GM12878 (cell line): ENCODE measurements at regions not wholly inside any gene's neighbourhood (a gene's known extent, or its start where the extent isn't known, plus 50 kb on each side); places are given as distances from the start of the nearest gene placed in this dataset.

Source experiments
- ATAC-seq: fragments of 200-7000 bp; cut with Tn5 transposase; 3 replicates; pipeline ENCODE4 v1.9.1; 2020; ENCODE audit warnings: mild to moderate bottlenecking, moderate library complexity
- BruUV-seq: library from RNA; stranded (reverse); fragments of 400-500 nt; replicated peaks from 2 replicates; lab custom pipeline; 2021; lab: Mats Ljungman, UMichigan
- CTCF ChIA-PET: fragments of 300-600 bp; sonication (Branson Sonifier 250); formaldehyde crosslinking; extraction: SDS; loops from one replicate; lab custom pipeline; 2021; ENCODE audit warnings: inconsistent platforms; lab: Yijun Ruan, JAX
- POLR2A ChIA-PET: fragments of 350-600 bp; formaldehyde crosslinking; extraction: SDS; loops from one replicate; lab custom pipeline; 2021; ENCODE audit warnings: inconsistent platforms; lab: Charles Lee
- RAD21 ChIA-PET: fragments of 300-600 bp; sonication (Branson Sonifier 250); formaldehyde crosslinking; loops from one replicate; lab custom pipeline; 2023; ENCODE audit warnings: antibody characterized with exemption; ENCODE audit not compliant: unreplicated experiment; lab: Charles Lee
- SMC1A ChIA-PET: fragments of 300-600 bp; sonication (Branson Sonifier 250); formaldehyde crosslinking; loops from one replicate; lab custom pipeline; 2023; ENCODE audit not compliant: unreplicated experiment, uncharacterized antibody; lab: Charles Lee
- DNase-seq: peaks from one replicate; pipeline ENCODE4 v3.0.0-alpha.2; 2011; ENCODE audit warnings: low read depth, low spot score
- FAIRE-seq: peaks from 3 replicates; lab custom pipeline; 2011; peaks lifted over from hg19 to GRCh38; lab: Jason Lieb, UNC
- H2AFZ ChIP-seq: 2 replicates; pipeline ENCODE4 v1.6.0; 2011; ENCODE audit warnings: low read depth, low read length, control low read depth; ENCODE audit not compliant: control insufficient read depth
- H3K27ac ChIP-seq: 2 replicates; pipeline ENCODE4 v1.5.1; 2011; ENCODE audit warnings: control low read depth; ENCODE audit not compliant: control insufficient read depth, insufficient read depth
- H3K27me3 ChIP-seq, 2 experiments: replicated peaks in 1 of 2; 2 replicates each; pipeline versions ENCODE4 v1.6.0 to v1.6.1; 2011; ENCODE audit warnings: low read length in 1 of 2; ENCODE audit not compliant: control insufficient read depth in 2 of 2, insufficient read depth in 2 of 2
- H3K36me3 ChIP-seq, 2 experiments: 2 replicates each; pipeline ENCODE4 v1.5.1; 2011; ENCODE audit warnings: low read length in 1 of 2; ENCODE audit not compliant: control insufficient read depth in 2 of 2, insufficient read depth in 2 of 2
- H3K4me1 ChIP-seq: 2 replicates; pipeline ENCODE4 v1.6.1; 2011; ENCODE audit warnings: mild to moderate bottlenecking, low read length, moderate library complexity, mixed read lengths; ENCODE audit not compliant: control insufficient read depth, insufficient read depth
- H3K4me2 ChIP-seq: 2 replicates; pipeline ENCODE4 v1.6.0; 2011; ENCODE audit warnings: control low read depth; ENCODE audit not compliant: control insufficient read depth, insufficient read depth
- H3K4me3 ChIP-seq: fragments of 200-600 bp; sonication (generic); 2 replicates; pipeline ENCODE4 v1.5.1; 2016
- H3K79me2 ChIP-seq: 2 replicates; pipeline ENCODE4 v1.6.0; 2011; ENCODE audit warnings: low read length; ENCODE audit not compliant: control insufficient read depth, insufficient read depth
- H3K9ac ChIP-seq: 2 replicates; pipeline ENCODE4 v1.8.0; 2011; ENCODE audit warnings: low read length, control low read depth, mixed read lengths; ENCODE audit not compliant: control insufficient read depth, insufficient read depth
- H3K9me3 ChIP-seq: replicated peaks from 3 replicates; pipeline ENCODE4 v1.5.1; 2011; ENCODE audit warnings: mild to moderate bottlenecking, low read length; ENCODE audit not compliant: control insufficient read depth, insufficient read depth
- H4K20me1 ChIP-seq: 2 replicates; pipeline ENCODE4 v1.6.0; 2011; ENCODE audit not compliant: control insufficient read depth, insufficient read depth
- ASH2L ChIP-seq: fragments of 300-600, 200-600 bp; sonication (generic); IDR thresholded peaks from 2 replicates; pipeline ENCODE4 v1.6.1; 2017; ENCODE audit warnings: low read depth, mild to moderate bottlenecking, borderline replicate concordance
- BRCA1 ChIP-seq: IDR thresholded peaks from 2 replicates; pipeline ENCODE4 v1.6.1; 2011; ENCODE audit warnings: low read depth, low read length, improper control_type of control experiment
- FOS ChIP-seq: IDR thresholded peaks from 3 replicates; pipeline ENCODE4 v1.6.1; 2011; ENCODE audit warnings: borderline replicate concordance; ENCODE audit not compliant: insufficient read length; ENCODE audit errors: extremely low read depth
- IKZF1 ChIP-seq: fragments of 450-650 bp; conservative IDR thresholded peaks from 2 replicates; pipeline ENCODE4 v1.6.1; 2017; ENCODE audit warnings: antibody characterized with exemption, mild to moderate bottlenecking
- LARP7 ChIP-seq: fragments of 450-650 bp; IDR thresholded peaks from 2 replicates; pipeline ENCODE4 v1.6.1; 2017; ENCODE audit warnings: mild to moderate bottlenecking
- POLR2A ChIP-seq: IDR thresholded peaks from 2 replicates; pipeline ENCODE4 v1.6.1; 2011; ENCODE audit warnings: low read depth, mild to moderate bottlenecking, low read length
- RAD51 ChIP-seq: fragments of 450-650 bp; IDR thresholded peaks from 2 replicates; pipeline ENCODE4 v1.6.1; 2016; ENCODE audit warnings: moderate library complexity, mild to moderate bottlenecking, inconsistent platforms
- RELA ChIP-seq: fragments of 450-650 bp; IDR thresholded peaks from 2 replicates; pipeline ENCODE4 v1.8.0; 2014; ENCODE audit warnings: borderline replicate concordance; ENCODE audit not compliant: partially characterized antibody
- SIX5 ChIP-seq: IDR thresholded peaks from 2 replicates; pipeline ENCODE4 v1.6.1; 2011; ENCODE audit warnings: mild to moderate bottlenecking, low read depth, low read length, moderate library complexity; ENCODE audit not compliant: severe bottlenecking
- SUZ12 ChIP-seq: fragments of 200-600 bp; sonication (generic); IDR thresholded peaks from one replicate; pipeline ENCODE4 v1.6.1; 2018; ENCODE audit warnings: antibody characterized with exemption, mild to moderate bottlenecking; ENCODE audit not compliant: unreplicated experiment
- TBL1XR1 ChIP-seq: IDR thresholded peaks from 2 replicates; pipeline ENCODE4 v1.6.1; 2012; ENCODE audit warnings: low read depth, low read length, improper control_type of control experiment
- TCF7 ChIP-seq: IDR thresholded peaks from 2 replicates; pipeline ENCODE4 v1.6.1; 2014; ENCODE audit warnings: antibody characterized with exemption, borderline replicate concordance
- WGBS: methylation state at CpG from one replicate; pipeline ENCODE4 v1.1.6; 2016; ENCODE audit warnings: low lambda C conversion rate; ENCODE audit not compliant: insufficient replicate concordance, insufficient coverage; ENCODE audit errors: missing lambda C conversion rate; 5-methylcytosine and 5-hydroxymethylcytosine counted together
- in situ Hi-C: fragments of 300-500 bp; cut with MboI; formaldehyde crosslinking; loops from 9 replicates; pipeline ENCODE4 v1.14.3; 2018; ENCODE audit warnings: mixed read lengths
- intact Hi-C: fragments of 100-400 bp; cut with micrococcal nuclease; formaldehyde crosslinking; loops from one replicate; pipeline ENCODE4 v1.14.2; 2022; ENCODE audit not compliant: unreplicated experiment
- TF ChIP-seq, protein P1 (sequence below): fragments of 150-350 bp; IDR thresholded peaks from 2 replicates; pipeline ENCODE4 v1.6.1; 2016; ENCODE audit warnings: low read depth, low read length
- TF ChIP-seq, protein P2 (sequence below): fragments of 450-650 bp; formaldehyde crosslinking; IDR thresholded peaks from 2 replicates; pipeline ENCODE4 v1.4.0; 2022; ENCODE audit warnings: mild to moderate bottlenecking, moderate library complexity
- TF ChIP-seq, protein P3 (sequence below): IDR thresholded peaks from 2 replicates; pipeline ENCODE4 v1.6.1; 2012; ENCODE audit warnings: low read depth, low read length, improper control_type of control experiment
- TF ChIP-seq, protein P4 (sequence below): IDR thresholded peaks from 2 replicates; pipeline ENCODE4 v1.6.1; 2012; ENCODE audit warnings: low read length, inconsistent platforms

DNA sequence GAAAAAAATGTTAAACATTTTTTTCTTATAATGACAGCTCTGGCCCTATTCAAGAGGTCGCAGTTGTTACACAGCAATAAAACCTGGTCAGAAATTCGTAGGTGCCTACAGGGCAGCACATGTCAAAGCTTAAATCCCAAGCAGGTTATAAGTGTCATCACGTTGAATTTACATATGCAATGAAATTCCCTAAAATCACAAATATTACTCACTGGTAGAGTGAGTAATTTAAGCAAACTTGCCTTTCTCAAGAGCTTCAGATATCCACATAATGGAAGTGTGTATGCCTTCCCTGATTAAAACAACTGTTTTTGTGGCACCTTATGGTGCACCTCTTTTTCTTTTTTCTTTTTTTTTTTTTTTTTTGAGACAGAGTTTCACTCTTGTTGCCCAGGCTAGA lies 90.7 kb upstream of the FNDC3B start:
- ChIA-PET RAD21 (interaction anchor here (0.7 kb wide), 2 partner anchors 12 to 740 kb away, joined by 3 to 4 read pairs; no protein-coding TSS in a partner anchor), CTCF (no interaction called here), SMC1A (interaction anchor here (1.0 kb wide), 1 partner anchor 16 kb away, joined by 3 read pairs; no protein-coding TSS in a partner anchor), POLR2A (interaction anchor here (0.7 to 0.9 kb wide), 3 partner anchors 69 to 276 kb away, joined by 3 to 4 read pairs (median 3); no protein-coding TSS in a partner anchor)
- Histone ChIP-seq H3K4me3 (no peak overlapping the region), H3K36me3 (no peaks in the 10 kb centered on the region), H4K20me1 (no peaks in the 10 kb centered on the region), H3K9me3 (no peaks in the 10 kb centered on the region), H3K9ac (no peak overlapping the region), H3K4me2 (no peak overlapping the region), H3K4me1 (no peaks in the 10 kb centered on the region), H3K27me3 (no peaks in the 10 kb centered on the region), H3K27ac (no peak overlapping the region), H2AFZ (no peak overlapping the region), H3K79me2 (no peaks in the 10 kb centered on the region)
- DNase-seq = no peak
- ATAC-seq = no peak
- TF ChIP-seq, protein P1, sequence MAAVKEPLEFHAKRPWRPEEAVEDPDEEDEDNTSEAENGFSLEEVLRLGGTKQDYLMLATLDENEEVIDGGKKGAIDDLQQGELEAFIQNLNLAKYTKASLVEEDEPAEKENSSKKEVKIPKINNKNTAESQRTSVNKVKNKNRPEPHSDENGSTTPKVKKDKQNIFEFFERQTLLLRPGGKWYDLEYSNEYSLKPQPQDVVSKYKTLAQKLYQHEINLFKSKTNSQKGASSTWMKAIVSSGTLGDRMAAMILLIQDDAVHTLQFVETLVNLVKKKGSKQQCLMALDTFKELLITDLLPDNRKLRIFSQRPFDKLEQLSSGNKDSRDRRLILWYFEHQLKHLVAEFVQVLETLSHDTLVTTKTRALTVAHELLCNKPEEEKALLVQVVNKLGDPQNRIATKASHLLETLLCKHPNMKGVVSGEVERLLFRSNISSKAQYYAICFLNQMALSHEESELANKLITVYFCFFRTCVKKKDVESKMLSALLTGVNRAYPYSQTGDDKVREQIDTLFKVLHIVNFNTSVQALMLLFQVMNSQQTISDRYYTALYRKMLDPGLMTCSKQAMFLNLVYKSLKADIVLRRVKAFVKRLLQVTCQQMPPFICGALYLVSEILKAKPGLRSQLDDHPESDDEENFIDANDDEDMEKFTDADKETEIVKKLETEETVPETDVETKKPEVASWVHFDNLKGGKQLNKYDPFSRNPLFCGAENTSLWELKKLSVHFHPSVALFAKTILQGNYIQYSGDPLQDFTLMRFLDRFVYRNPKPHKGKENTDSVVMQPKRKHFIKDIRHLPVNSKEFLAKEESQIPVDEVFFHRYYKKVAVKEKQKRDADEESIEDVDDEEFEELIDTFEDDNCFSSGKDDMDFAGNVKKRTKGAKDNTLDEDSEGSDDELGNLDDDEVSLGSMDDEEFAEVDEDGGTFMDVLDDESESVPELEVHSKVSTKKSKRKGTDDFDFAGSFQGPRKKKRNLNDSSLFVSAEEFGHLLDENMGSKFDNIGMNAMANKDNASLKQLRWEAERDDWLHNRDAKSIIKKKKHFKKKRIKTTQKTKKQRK = no peak
- no peak for TF ChIP-seq TCF7
- no peak for TF ChIP-seq LARP7
- TF ChIP-seq RAD51 = no peak
- no peak for TF ChIP-seq BRCA1
- no peak for TF ChIP-seq POLR2A
- TF ChIP-seq SUZ12 = no peak
- TF ChIP-seq IKZF1 = no peak
- TF ChIP-seq, protein P2, sequence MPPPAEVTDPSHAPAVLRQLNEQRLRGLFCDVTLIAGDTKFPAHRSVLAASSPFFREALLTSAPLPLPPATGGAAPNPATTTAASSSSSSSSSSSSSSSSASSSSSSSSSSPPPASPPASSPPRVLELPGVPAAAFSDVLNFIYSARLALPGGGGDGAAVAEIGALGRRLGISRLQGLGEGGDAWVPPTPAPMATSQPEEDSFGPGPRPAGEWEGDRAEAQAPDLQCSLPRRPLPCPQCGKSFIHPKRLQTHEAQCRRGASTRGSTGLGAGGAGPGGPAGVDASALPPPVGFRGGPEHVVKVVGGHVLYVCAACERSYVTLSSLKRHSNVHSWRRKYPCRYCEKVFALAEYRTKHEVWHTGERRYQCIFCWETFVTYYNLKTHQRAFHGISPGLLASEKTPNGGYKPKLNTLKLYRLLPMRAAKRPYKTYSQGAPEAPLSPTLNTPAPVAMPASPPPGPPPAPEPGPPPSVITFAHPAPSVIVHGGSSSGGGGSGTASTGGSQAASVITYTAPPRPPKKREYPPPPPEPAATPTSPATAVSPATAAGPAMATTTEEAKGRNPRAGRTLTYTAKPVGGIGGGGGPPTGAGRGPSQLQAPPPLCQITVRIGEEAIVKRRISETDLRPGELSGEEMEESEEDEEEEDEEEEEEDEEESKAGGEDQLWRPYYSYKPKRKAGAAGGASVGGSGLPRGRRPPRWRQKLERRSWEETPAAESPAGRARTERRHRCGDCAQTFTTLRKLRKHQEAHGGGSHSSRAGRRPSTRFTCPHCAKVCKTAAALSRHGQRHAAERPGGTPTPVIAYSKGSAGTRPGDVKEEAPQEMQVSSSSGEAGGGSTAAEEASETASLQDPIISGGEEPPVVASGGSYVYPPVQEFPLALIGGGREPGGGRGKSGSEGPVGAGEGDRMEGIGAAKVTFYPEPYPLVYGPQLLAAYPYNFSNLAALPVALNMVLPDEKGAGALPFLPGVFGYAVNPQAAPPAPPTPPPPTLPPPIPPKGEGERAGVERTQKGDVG = no peak
- TF ChIP-seq, protein P3, sequence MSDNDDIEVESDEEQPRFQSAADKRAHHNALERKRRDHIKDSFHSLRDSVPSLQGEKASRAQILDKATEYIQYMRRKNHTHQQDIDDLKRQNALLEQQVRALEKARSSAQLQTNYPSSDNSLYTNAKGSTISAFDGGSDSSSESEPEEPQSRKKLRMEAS = no peak
- no peak for TF ChIP-seq TBL1XR1
- TF ChIP-seq ASH2L = no peak
- TF ChIP-seq RELA = no peak
- TF ChIP-seq, protein P4, sequence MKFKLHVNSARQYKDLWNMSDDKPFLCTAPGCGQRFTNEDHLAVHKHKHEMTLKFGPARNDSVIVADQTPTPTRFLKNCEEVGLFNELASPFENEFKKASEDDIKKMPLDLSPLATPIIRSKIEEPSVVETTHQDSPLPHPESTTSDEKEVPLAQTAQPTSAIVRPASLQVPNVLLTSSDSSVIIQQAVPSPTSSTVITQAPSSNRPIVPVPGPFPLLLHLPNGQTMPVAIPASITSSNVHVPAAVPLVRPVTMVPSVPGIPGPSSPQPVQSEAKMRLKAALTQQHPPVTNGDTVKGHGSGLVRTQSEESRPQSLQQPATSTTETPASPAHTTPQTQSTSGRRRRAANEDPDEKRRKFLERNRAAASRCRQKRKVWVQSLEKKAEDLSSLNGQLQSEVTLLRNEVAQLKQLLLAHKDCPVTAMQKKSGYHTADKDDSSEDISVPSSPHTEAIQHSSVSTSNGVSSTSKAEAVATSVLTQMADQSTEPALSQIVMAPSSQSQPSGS = no peak
- no peak for TF ChIP-seq SIX5
- no peak for TF ChIP-seq FOS
- intact Hi-C loops (no loop called here), in situ Hi-C loops (no loop called here)
- no peak for FAIRE-seq
- WGBS = 17% methylated on average over 3 of the region's 3 CpGs
- BruUV-seq = no TSS peak
